ENCODE measurements at regions not wholly inside any gene's neighbourhood (a gene's known extent, or its start where the extent isn't known, plus 50 kb on each side); places are given as distances from the start of the nearest gene placed in this dataset.

DNA sequence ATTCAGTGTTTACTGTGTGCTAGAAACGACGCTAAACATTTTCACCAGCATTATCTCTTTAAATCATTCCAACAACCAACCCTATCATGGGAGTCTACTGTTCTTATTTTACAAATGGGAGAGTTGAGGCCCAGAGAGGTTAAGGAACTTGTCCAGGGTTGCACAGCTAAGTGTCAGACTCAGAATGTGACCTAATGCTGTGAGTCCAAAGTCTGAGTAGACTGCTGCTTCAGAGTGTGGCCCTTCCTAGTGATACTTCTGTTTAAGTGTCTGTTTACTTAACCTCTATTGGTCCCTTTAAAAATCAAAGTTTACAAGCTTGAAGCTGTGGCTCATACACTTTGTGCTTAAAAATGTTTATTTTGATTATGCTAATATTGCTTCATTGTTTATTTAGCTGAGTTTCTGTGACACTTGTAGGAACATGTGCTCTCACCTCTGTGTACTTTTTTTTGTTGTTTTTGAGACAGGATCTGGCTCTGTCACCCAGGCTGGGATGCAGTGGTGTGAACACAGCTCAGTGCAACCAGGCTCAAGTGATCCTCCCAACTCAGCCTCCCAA lies 84.4 kb upstream of the SYPL1 start:
- peak; percentile 40 for DNase-seq (ENCODE audit: low read depth)

DNA sequence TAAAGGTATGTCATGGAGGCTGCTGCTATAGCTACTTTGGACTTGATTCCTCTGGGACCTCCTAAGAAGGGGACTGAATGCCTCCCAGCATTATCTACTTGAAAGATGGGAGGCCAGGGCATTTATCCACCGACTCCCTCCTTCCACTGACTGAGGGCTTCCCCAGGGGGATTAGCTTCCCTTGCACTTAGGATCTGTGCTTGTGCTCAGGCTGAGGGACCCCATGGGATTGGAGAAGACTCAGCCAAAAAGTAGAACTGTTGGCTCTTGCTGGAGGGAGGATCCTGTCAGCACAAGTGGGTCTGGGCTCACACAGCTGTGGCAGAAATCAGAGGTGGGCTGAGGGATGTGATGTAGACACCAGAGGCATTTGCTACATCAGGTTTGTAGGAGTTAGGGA lies 81.5 kb upstream of the SYPL1 start:
- DNase-seq (ENCODE audit: low read depth): no peak

- no peak for DNase-seq (ENCODE audit: low read depth)
Measured at GRCh38 chr7:106190589-106191330, 78.6 kb upstream of the SYPL1 start.

- DNase-seq (ENCODE audit: low read depth): no peak
Measured at GRCh38 chr7:106187613-106188350, 75.7 kb upstream of the SYPL1 start.

- no peak for DNase-seq (ENCODE audit: low read depth)
Measured at GRCh38 chr7:106185719-106186118, 73.6 kb upstream of the SYPL1 start.

DNA sequence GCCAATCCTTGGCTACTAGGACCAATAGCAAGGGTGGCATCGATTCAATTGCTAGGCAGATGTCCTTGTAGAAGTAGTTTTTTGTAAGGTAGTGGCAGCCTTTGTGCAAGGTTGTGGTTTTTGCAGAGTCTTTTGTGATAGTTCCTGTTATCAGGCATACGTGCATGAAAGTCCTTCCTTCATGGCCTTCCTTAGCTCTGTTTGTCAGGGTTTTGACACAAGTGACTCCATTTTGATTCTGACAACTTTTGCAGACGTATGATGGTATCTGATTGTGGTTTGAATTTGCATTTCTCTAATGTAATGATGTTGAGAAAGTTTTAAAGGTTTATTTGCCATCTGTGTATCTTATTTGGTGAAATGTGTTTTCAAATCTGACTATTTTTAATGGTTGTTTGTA lies 71.8 kb upstream of the SYPL1 start:
- DNase-seq (ENCODE audit: low read depth): no peak

- no peak for DNase-seq (ENCODE audit: low read depth)
Measured at GRCh38 chr7:106182904-106183303, 70.8 kb upstream of the SYPL1 start.

- DNase-seq (ENCODE audit: low read depth): no peak
Measured at GRCh38 chr7:106181658-106182265, 69.7 kb upstream of the SYPL1 start.

GRCh38 chr7:106180721-106181120 lies 68.6 kb upstream of the SYPL1 start:
- DNase-seq (ENCODE audit: low read depth): no peak

DNA sequence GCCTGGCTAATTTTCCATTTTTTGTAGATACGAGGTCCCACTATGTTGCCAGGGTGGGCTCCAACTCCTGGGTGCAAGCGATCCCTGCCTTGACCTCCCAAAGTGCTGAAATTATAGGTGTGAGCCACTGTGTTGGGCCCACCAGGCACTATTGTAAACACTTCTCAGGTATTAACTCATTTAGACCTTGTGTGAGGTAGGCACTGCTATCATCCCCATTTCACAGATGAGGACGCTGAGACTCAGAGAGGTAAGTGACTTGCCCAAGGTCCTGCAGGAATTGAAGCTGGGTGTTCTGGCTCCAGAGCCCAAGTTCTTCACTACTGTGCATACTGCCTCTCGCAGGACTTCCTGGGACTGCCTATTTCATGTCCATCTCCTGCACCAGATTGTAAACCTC lies 67.1 kb upstream of the SYPL1 start:
- no peak for DNase-seq (ENCODE audit: low read depth)

- DNase-seq (ENCODE audit: low read depth): peak; percentile 64
Measured at GRCh38 chr7:106178593-106179134, 66.6 kb upstream of the SYPL1 start.

DNA sequence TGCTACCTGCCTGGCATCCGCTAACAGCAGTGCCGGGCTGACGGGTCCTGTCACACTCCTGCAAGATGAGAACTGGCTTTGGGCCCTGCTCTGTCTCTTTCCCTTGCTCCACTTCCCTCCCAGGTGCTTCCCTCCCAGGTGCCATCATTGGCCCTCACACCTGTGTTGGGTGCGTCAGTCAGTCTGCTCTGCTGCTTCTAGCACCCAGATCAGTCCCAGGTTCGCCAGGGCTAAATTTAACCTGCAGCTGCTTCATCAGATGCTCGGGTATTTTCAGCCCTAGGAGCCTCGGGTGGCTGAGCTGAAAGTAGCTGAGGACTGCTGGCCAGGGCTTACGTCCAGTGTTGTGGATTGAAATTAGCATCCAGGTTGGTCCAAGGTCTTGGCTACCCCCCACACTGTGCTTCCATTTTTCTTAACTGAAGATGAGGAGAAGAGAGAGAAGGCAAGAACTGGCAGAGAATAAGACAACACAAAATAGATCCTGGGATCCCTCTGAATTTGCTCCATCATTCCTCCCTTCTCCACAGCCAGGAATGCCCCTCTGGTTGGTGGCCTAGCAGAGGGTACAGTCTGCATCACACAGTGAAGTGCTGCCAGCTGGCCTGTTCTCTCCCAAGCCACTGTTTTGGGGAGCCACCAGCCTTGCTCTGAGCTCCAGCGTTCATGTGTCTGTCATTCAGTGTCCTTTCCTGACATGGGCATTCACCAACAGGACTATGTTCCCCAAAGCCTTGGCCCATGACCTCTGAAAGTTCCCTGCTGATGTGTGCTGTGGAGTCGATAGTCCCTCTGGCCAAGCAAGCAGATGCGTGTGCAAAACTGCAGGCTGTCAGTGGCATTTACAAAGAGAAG lies 65.9 kb upstream of the SYPL1 start:
- DNase-seq (ENCODE audit: low read depth): no peak

DNA sequence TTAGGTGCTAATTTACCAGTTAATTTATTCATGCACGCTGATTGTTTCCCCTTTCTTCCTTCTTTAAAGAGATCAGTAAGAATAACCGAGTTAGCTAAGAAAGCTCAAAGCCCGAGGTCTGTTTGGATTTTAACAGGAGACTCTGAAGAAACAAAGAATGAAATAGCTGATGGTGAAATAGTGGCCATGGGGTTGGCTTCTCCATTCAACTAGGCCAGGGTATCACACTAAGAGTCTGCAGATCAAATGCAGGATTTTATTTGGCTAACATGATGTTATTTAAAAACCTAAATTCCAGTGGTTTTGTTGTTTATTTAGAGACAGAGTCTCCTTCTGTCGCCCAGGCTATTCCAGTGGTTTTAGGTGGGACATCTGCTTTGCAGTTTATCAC lies 65.2 kb upstream of the SYPL1 start:
- DNase-seq (ENCODE audit: low read depth): peak; percentile 67

GRCh38 chr7:106176414-106177299 lies 64.5 kb upstream of the SYPL1 start:
- peak; percentile 65 for DNase-seq (ENCODE audit: low read depth)

GRCh38 chr7:106175507-106175906 lies 63.4 kb upstream of the SYPL1 start:
- no peak for DNase-seq (ENCODE audit: low read depth)

DNA sequence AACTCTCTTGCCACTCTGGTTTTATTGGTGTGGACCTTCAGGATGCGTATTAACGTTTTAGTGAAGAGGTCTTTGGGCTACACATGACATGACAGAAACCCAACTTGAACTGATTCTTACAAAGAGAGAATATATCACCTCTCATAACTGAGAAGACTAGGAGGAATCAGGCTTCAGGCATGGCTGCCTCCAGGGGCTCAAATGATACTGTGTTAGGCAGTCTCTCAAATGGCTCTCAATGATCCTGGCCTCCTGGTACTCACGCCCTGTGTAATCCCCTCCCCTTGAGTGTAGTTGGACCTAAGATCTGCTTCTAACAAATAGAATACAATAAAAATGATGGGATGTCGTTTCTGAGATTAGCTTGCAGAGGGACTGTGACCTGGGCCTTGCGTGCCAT lies 58.5 kb upstream of the SYPL1 start:
- DNase-seq (ENCODE audit: low read depth): no peak

GRCh38 chr7:106169821-106170610 lies 57.9 kb upstream of the SYPL1 start:
- DNase-seq (ENCODE audit: low read depth): no peak

- DNase-seq (ENCODE audit: low read depth): peak; percentile 22
Measured at GRCh38 chr7:106167439-106168136, 55.5 kb upstream of the SYPL1 start.

DNA sequence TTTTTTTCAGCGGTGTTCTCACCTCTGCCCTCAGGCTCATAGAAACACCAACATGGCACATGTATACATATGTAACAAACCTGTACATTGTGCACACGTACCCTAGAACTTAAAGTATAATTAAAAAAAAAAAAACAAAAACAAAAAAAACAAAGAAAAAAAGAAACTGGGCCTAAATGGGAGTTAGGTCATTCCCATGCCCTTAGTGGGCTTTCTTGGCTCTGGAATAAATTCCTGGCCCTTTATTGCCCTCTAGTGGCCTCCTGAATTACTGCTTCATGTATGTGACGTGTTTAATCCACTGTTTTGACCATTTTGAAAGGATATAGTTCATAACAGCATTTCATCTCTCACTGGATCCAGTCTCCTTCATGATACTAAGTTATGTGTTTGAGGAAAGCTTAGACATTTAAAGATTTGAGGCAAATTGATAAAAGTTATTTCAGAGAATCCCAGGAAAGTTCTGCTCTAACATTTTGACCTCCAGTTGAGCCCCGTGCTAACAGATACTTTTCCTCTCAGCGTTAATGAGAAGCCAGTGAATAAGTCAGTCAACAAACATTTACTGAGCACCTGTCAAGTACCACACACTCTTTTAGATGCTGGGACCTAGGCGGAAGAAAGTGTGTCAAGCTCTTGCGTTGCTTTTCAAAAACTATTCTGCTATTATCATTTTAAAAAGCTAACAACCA lies 54.7 kb upstream of the SYPL1 start:
- DNase-seq (ENCODE audit: low read depth): peak; percentile 63

Data from fibroblast of gingiva (primary cell).